Caco-2 (cell line): ENCODE measurements at regions not wholly inside any gene's neighbourhood (a gene's known extent, or its start where the extent isn't known, plus 50 kb on each side); places are given as distances from the start of the nearest gene placed in this dataset.

Experiments
- BruUV-seq: library from RNA; stranded (reverse); fragments of 400-500 nt; replicated peaks from 2 replicates; lab custom pipeline; 2021; lab: Mats Ljungman, UMichigan
- CTCF ChIA-PET: fragments of 300-600 bp; sonication (Branson Sonifier 250); formaldehyde crosslinking; loops from one replicate; lab custom pipeline; 2022; ENCODE audit warnings: antibody characterized with exemption; lab: Charles Lee
- POLR2A ChIA-PET: fragments of 300-600 bp; sonication (Branson Sonifier 250); formaldehyde crosslinking; loops from one replicate; lab custom pipeline; 2022; ENCODE audit warnings: antibody characterized with exemption; lab: Charles Lee
- DNase-seq, 2 experiments: peaks; one replicate each; pipeline versions ENCODE4 v3.0.0 to v3.0.0-alpha.2; 2020 to 2022
- H3K27me3 ChIP-seq: replicated peaks from 2 replicates; pipeline ENCODE4 v1.6.0; 2011; ENCODE audit warnings: low read length; ENCODE audit not compliant: control insufficient read depth, insufficient read depth
- H3K36me3 ChIP-seq: 2 replicates; pipeline ENCODE4 v1.5.1; 2011; ENCODE audit warnings: low read length; ENCODE audit not compliant: control insufficient read depth, insufficient read depth
- H3K4me1 ChIP-seq: fragments of 250-450 bp; sonication (Bioruptor Pico); 2 replicates; pipeline ENCODE4 v1.5.1; 2020; ENCODE audit warnings: mild to moderate bottlenecking
- H3K4me3 ChIP-seq: 2 replicates; pipeline ENCODE4 v1.5.1; 2011; ENCODE audit warnings: low read depth, mild to moderate bottlenecking, control low read depth, low read length
- H3K9me3 ChIP-seq: fragments of 250-450 bp; sonication (Bioruptor Pico); 2 replicates; pipeline ENCODE4 v1.5.1; 2020; ENCODE audit warnings: mild to moderate bottlenecking, moderate library complexity
- H3K27ac Mint-ChIP-seq: one replicate; pipeline ENCODE4 v1.8.0; 2022; ENCODE audit warnings: mixed read lengths; ENCODE audit not compliant: unreplicated experiment
- H3K27me3 Mint-ChIP-seq: one replicate; pipeline ENCODE4 v1.8.0; 2022; ENCODE audit warnings: mixed read lengths; ENCODE audit not compliant: insufficient read depth, unreplicated experiment
- H3K36me3 Mint-ChIP-seq: one replicate; pipeline ENCODE4 v1.8.0; 2022; ENCODE audit warnings: mild to moderate bottlenecking, mixed read lengths; ENCODE audit not compliant: insufficient read depth, unreplicated experiment
- H3K4me1 Mint-ChIP-seq: one replicate; pipeline ENCODE4 v1.8.0; 2022; ENCODE audit warnings: low read depth, mixed read lengths; ENCODE audit not compliant: unreplicated experiment
- H3K4me3 Mint-ChIP-seq: one replicate; pipeline ENCODE4 v1.8.0; 2022; ENCODE audit warnings: mild to moderate bottlenecking, moderate library complexity, mixed read lengths; ENCODE audit not compliant: unreplicated experiment
- H3K9me3 Mint-ChIP-seq: one replicate; pipeline ENCODE4 v1.8.0; 2022; ENCODE audit warnings: mixed read lengths; ENCODE audit not compliant: unreplicated experiment
- CTCF ChIP-seq, 2 experiments: fragments of 200-600 bp in 1 of 2; IDR thresholded peaks; 1 replicate in 1 of 2; 2 replicates in 1 of 2; pipeline versions ENCODE4 v1.5.1 to v1.8.0; 2011 to 2022; ENCODE audit warnings: antibody characterized with exemption in 1 of 2, control low read depth in 1 of 2, inconsistent platforms in 1 of 2, low read depth in 1 of 2, low read length in 1 of 2, mild to moderate bottlenecking in 1 of 2, moderate library complexity in 1 of 2; ENCODE audit not compliant: insufficient read depth in 1 of 2, severe bottlenecking in 1 of 2, unreplicated experiment in 1 of 2
- intact Hi-C: fragments of 100-400 bp; cut with micrococcal nuclease; formaldehyde crosslinking; loops from one replicate; pipeline ENCODE4 v1.10.0; 2022; ENCODE audit not compliant: unreplicated experiment

DNA sequence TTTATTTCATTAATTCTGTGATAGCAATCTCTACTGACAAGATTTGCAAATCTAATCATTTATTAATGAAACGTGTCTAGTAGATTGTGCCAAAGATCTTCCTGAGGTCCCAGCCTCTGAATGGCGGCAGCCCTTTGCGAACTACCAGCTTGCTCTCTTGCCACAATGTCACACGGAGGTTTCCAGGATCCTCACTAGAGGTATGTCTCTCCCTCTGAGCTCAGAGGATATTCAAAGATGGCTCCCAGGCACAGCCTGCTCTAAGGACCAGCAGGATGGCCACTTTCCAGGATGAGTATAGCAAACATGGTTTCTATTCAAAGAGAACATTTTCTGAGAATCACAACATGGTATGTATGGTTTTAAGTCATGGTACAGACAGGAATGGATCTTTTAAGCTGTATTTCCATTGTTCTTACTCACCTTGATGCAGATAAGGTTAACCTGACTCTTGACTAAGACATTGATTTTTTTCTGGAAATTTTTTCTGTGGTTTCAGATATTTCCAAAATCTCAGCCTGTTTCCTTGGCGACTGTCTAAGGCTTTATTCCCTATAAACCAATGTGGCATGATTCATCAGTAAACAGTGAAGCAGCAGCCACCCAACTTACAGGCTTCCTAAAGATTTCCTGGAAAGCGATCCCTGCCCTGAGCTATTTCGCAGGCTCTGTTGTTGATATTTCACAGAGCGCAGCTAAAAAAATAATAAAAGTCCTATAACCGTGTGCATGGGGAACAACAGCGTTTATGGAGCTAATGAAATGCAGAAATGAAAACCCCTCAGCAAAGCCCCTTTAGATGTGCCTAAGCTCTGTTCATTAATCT is 54.1 kb upstream of the KLF7 start:
- Histone ChIP-seq H3K4me3 (no peak overlapping the region), H3K36me3 (no peaks in the 10 kb centered on the region), H3K27me3 (no peaks in the 10 kb centered on the region), H3K9me3 (no peaks in the 10 kb centered on the region), H3K4me1 (no peaks in the 10 kb centered on the region)
- Mint-ChIP-seq H3K27ac (no peak overlapping the region), H3K4me3 (no peak overlapping the region), H3K36me3 (no peaks in the 10 kb centered on the region), H3K4me1 (no peaks in the 10 kb centered on the region), H3K27me3 (peaks cover 12% of the 10 kb centered on the region), H3K9me3 (no peaks in the 10 kb centered on the region)
- CTCF ChIA-PET = no interaction called here
- no peak for TF ChIP-seq CTCF (IDR thresholded peaks at IDR 0.05; ENCODE audit: insufficient read depth in 1 of 2, low read depth in 1 of 2, low read length in 1 of 2, severe bottlenecking in 1 of 2, unreplicated experiment in 1 of 2)
- BruUV-seq = no TSS peak
- intact Hi-C loops = no loop called here
- POLR2A ChIA-PET = no interaction called here
- DNase-seq = no peak

GRCh38 chr2:207221731-207222130 is 56.0 kb upstream of the KLF7 start:
- TF ChIP-seq CTCF (IDR thresholded peaks at IDR 0.05; ENCODE audit: insufficient read depth in 1 of 2, low read depth in 1 of 2, low read length in 1 of 2, severe bottlenecking in 1 of 2, unreplicated experiment in 1 of 2) = no peak
- ChIA-PET CTCF (no interaction called here), POLR2A (no interaction called here)
- no peaks in the 10 kb centered on the region for H3K27me3 ChIP-seq
- intact Hi-C loops = no loop called here
- no peak overlapping the region for H3K4me3 ChIP-seq
- Mint-ChIP-seq H3K27ac (no peak overlapping the region), H3K36me3 (no peaks in the 10 kb centered on the region), H3K4me1 (no peaks in the 10 kb centered on the region), H3K4me3 (no peak overlapping the region), H3K27me3 (peaks cover 10% of the 10 kb centered on the region), H3K9me3 (no peaks in the 10 kb centered on the region)
- no peaks in the 10 kb centered on the region for H3K36me3 ChIP-seq
- DNase-seq = no peak
- BruUV-seq = no TSS peak
- no peaks in the 10 kb centered on the region for H3K9me3 ChIP-seq
- no peaks in the 10 kb centered on the region for H3K4me1 ChIP-seq

GRCh38 chr2:207223051-207223450 is 57.3 kb upstream of the KLF7 start:
- H3K36me3 ChIP-seq = no peaks in the 10 kb centered on the region
- H3K4me1 Mint-ChIP-seq = no peaks in the 10 kb centered on the region
- H3K36me3 Mint-ChIP-seq = no peaks in the 10 kb centered on the region
- intact Hi-C loops = no loop called here
- H3K27me3 ChIP-seq = no peaks in the 10 kb centered on the region
- no peak overlapping the region for H3K4me3 ChIP-seq
- H3K9me3 ChIP-seq = no peaks in the 10 kb centered on the region
- POLR2A ChIA-PET = no interaction called here
- no TSS peak for BruUV-seq
- no peak for TF ChIP-seq CTCF (IDR thresholded peaks at IDR 0.05; ENCODE audit: insufficient read depth in 1 of 2, low read depth in 1 of 2, low read length in 1 of 2, severe bottlenecking in 1 of 2, unreplicated experiment in 1 of 2)
- no peak overlapping the region for H3K27ac Mint-ChIP-seq
- H3K9me3 Mint-ChIP-seq = no peaks in the 10 kb centered on the region
- H3K4me1 ChIP-seq = no peaks in the 10 kb centered on the region
- DNase-seq = no peak
- H3K27me3 Mint-ChIP-seq = peaks cover 10% of the 10 kb centered on the region
- H3K4me3 Mint-ChIP-seq = no peak overlapping the region
- CTCF ChIA-PET = no interaction called here
